ENCODE measurements at regions not wholly inside any gene's neighbourhood (a gene's known extent, or its start where the extent isn't known, plus 50 kb on each side); places are given as distances from the start of the nearest gene placed in this dataset.

DNA sequence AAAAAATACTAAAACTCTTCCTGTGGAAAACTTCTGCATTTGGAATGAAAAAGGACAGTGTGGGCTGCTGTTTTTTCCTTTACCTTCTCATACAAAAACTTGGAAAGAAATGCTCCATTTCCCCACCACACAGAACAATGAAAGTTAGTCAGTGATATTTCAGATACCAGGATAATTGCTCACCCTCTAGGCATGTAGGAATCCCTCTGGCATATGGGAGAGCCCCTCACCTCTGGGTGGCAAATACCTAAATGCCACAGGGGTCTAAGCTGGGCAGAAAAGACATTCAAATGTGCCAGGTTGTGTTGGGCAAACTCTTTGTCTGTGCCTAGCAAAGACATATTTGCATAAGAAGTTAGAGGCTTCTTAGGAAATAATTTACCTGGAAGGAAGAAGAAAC lies 560.3 kb upstream of the NR2F2 start:
- TF ChIP-seq JUN (IDR thresholded peaks at IDR 0.05; ENCODE audit: low read depth, low read length) (no peak), YY1 (IDR thresholded peaks at IDR 0.05; ENCODE audit: low read depth, low read length) (no peak), POLR2A (IDR thresholded peaks at IDR 0.05; ENCODE audit: control extremely low read depth in 1 of 2, low read depth in 2 of 2, low read length in 2 of 2) (no peak), TBP (IDR thresholded peaks at IDR 0.05; ENCODE audit: low read depth, low read length) (no peak), KDM1A (IDR thresholded peaks at IDR 0.05; ENCODE audit: borderline replicate concordance, low read length) (no peak), CHD1 (IDR thresholded peaks at IDR 0.05; ENCODE audit: low read depth, low read length) (no peak), SP2 (IDR thresholded peaks at IDR 0.05; ENCODE audit: low read length) (no peak)
- TF ChIP-seq, protein P1, sequence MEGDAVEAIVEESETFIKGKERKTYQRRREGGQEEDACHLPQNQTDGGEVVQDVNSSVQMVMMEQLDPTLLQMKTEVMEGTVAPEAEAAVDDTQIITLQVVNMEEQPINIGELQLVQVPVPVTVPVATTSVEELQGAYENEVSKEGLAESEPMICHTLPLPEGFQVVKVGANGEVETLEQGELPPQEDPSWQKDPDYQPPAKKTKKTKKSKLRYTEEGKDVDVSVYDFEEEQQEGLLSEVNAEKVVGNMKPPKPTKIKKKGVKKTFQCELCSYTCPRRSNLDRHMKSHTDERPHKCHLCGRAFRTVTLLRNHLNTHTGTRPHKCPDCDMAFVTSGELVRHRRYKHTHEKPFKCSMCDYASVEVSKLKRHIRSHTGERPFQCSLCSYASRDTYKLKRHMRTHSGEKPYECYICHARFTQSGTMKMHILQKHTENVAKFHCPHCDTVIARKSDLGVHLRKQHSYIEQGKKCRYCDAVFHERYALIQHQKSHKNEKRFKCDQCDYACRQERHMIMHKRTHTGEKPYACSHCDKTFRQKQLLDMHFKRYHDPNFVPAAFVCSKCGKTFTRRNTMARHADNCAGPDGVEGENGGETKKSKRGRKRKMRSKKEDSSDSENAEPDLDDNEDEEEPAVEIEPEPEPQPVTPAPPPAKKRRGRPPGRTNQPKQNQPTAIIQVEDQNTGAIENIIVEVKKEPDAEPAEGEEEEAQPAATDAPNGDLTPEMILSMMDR (IDR thresholded peaks at IDR 0.05; ENCODE audit: control extremely low read depth in 1 of 3, insufficient read depth in 1 of 3, low read depth in 1 of 3, low read length in 3 of 3), result no peak

Measured in H1 (cell line).